ENCODE measurements at regions not wholly inside any gene's neighbourhood (a gene's known extent, or its start where the extent isn't known, plus 50 kb on each side); places are given as distances from the start of the nearest gene placed in this dataset.

- H3K36me3 ChIP-seq (ENCODE audit: insufficient read depth, low read length, poor library complexity, severe bottlenecking), result no peaks in the 10 kb centered on the region
- H3K27ac ChIP-seq (ENCODE audit: low read depth, low read length, poor library complexity, severe bottlenecking), result no peak overlapping the region
- DNase-seq (ENCODE audit: low spot score), result no peak
- no peaks in the 10 kb centered on the region for H3K9me3 ChIP-seq (ENCODE audit: low read depth, low read length, poor library complexity, severe bottlenecking)
- TF ChIP-seq EZH2 (IDR thresholded peaks at IDR 0.05; ENCODE audit: borderline replicate concordance, low read depth, low read length, poor library complexity, severe bottlenecking), result no peak
- no peak for TF ChIP-seq CTCF (conservative IDR thresholded peaks at IDR 0.05; ENCODE audit: low read depth, low read length)
- H3K4me3 ChIP-seq (ENCODE audit: low read depth, low read length, poor library complexity, severe bottlenecking), result no peak overlapping the region
- H3K4me1 ChIP-seq (ENCODE audit: insufficient read depth, low read length, poor library complexity, severe bottlenecking), result no peaks in the 10 kb centered on the region
- H3K27me3 ChIP-seq (replicated peaks; ENCODE audit: insufficient read depth, low read depth, low read length, poor library complexity), result peaks cover 7% of the 10 kb centered on the region
- ChIA-PET CTCF (no interaction called here), POLR2A (ENCODE audit: low non-redundant PET) (no interaction called here)
- intact Hi-C loops (cut with micrococcal nuclease; ENCODE audit: unreplicated experiment), result no loop called here
- BruUV-seq (replicated peaks), result no TSS peak
Observed at GRCh38 chr5:74476819-74477453, 163.6 kb downstream of the ENC1 start.

GRCh38 chr5:74476046-74476818, 164.3 kb downstream of the ENC1 start:
- Histone ChIP-seq H3K27me3 (replicated peaks; ENCODE audit: insufficient read depth, low read depth, low read length, poor library complexity) (peaks cover 7% of the 10 kb centered on the region), H3K4me3 (ENCODE audit: low read depth, low read length, poor library complexity, severe bottlenecking) (no peak overlapping the region), H3K4me1 (ENCODE audit: insufficient read depth, low read length, poor library complexity, severe bottlenecking) (no peaks in the 10 kb centered on the region), H3K9me3 (ENCODE audit: low read depth, low read length, poor library complexity, severe bottlenecking) (no peaks in the 10 kb centered on the region), H3K27ac (ENCODE audit: low read depth, low read length, poor library complexity, severe bottlenecking) (no peak overlapping the region), H3K36me3 (ENCODE audit: insufficient read depth, low read length, poor library complexity, severe bottlenecking) (no peaks in the 10 kb centered on the region)
- no TSS peak for BruUV-seq (replicated peaks)
- TF ChIP-seq EZH2 (IDR thresholded peaks at IDR 0.05; ENCODE audit: borderline replicate concordance, low read depth, low read length, poor library complexity, severe bottlenecking) (no peak), CTCF (conservative IDR thresholded peaks at IDR 0.05; ENCODE audit: low read depth, low read length) (no peak)
- ChIA-PET CTCF (no interaction called here), POLR2A (ENCODE audit: low non-redundant PET) (no interaction called here)
- no peak for DNase-seq (ENCODE audit: low spot score)
- intact Hi-C loops (cut with micrococcal nuclease; ENCODE audit: unreplicated experiment), result no loop called here

GRCh38 chr5:74471875-74472274, 168.7 kb downstream of the ENC1 start:
- BruUV-seq (replicated peaks), result no TSS peak
- DNase-seq (ENCODE audit: low spot score), result no peak
- TF ChIP-seq EZH2 (IDR thresholded peaks at IDR 0.05; ENCODE audit: borderline replicate concordance, low read depth, low read length, poor library complexity, severe bottlenecking) (no peak), CTCF (conservative IDR thresholded peaks at IDR 0.05; ENCODE audit: low read depth, low read length) (no peak)
- ChIA-PET CTCF (no interaction called here), POLR2A (ENCODE audit: low non-redundant PET) (no interaction called here)
- Histone ChIP-seq H3K27ac (ENCODE audit: low read depth, low read length, poor library complexity, severe bottlenecking) (no peak overlapping the region), H3K9me3 (ENCODE audit: low read depth, low read length, poor library complexity, severe bottlenecking) (no peaks in the 10 kb centered on the region), H3K36me3 (ENCODE audit: insufficient read depth, low read length, poor library complexity, severe bottlenecking) (no peaks in the 10 kb centered on the region), H3K4me1 (ENCODE audit: insufficient read depth, low read length, poor library complexity, severe bottlenecking) (peaks cover 8% of the 10 kb centered on the region), H3K4me3 (ENCODE audit: low read depth, low read length, poor library complexity, severe bottlenecking) (no peak overlapping the region), H3K27me3 (replicated peaks; ENCODE audit: insufficient read depth, low read depth, low read length, poor library complexity) (peaks cover 1% of the 10 kb centered on the region)
- intact Hi-C loops (cut with micrococcal nuclease; ENCODE audit: unreplicated experiment), result no loop called here
